Keratinocyte (primary cell): ENCODE measurements at regions not wholly inside any gene's neighbourhood (a gene's known extent, or its start where the extent isn't known, plus 50 kb on each side); places are given as distances from the start of the nearest gene placed in this dataset.

ENCODE experiments used
- CTCF ChIP-seq, 3 experiments: IDR thresholded peaks in 1 of 3; conservative IDR thresholded peaks in 1 of 3; optimal IDR thresholded peaks in 1 of 3; 2 replicates in 2 of 3; 3 replicates in 1 of 3; pipeline versions ENCODE3 to v1.5.1; 2011; ENCODE audit warnings: low read length in 3 of 3, mild to moderate bottlenecking in 3 of 3, moderate library complexity in 2 of 3, control low read depth in 1 of 3, inconsistent platforms in 1 of 3; ENCODE audit not compliant: insufficient read depth in 2 of 3; ENCODE audit errors: extremely low read depth in 1 of 3
- EZH2 ChIP-seq: IDR thresholded peaks from one replicate; pipeline ENCODE4 v1.6.1; 2012; ENCODE audit warnings: inconsistent platforms, mild to moderate bottlenecking, low read length, moderate library complexity

GRCh38 chr16:79764415-79765110 is 164.0 kb upstream of the MAF start:
- TF ChIP-seq CTCF (optimal IDR thresholded peaks at IDR 0.05 in 1 of 3, IDR thresholded peaks at IDR 0.05 in 1 of 3, conservative IDR thresholded peaks at IDR 0.05 in 1 of 3; ENCODE audit: extremely low read depth in 1 of 3, insufficient read depth in 2 of 3, low read length in 3 of 3) (no peak), EZH2 (no peak)
